ENCODE measurements at regions not wholly inside any gene's neighbourhood (a gene's known extent, or its start where the extent isn't known, plus 50 kb on each side); places are given as distances from the start of the nearest gene placed in this dataset.

DNA sequence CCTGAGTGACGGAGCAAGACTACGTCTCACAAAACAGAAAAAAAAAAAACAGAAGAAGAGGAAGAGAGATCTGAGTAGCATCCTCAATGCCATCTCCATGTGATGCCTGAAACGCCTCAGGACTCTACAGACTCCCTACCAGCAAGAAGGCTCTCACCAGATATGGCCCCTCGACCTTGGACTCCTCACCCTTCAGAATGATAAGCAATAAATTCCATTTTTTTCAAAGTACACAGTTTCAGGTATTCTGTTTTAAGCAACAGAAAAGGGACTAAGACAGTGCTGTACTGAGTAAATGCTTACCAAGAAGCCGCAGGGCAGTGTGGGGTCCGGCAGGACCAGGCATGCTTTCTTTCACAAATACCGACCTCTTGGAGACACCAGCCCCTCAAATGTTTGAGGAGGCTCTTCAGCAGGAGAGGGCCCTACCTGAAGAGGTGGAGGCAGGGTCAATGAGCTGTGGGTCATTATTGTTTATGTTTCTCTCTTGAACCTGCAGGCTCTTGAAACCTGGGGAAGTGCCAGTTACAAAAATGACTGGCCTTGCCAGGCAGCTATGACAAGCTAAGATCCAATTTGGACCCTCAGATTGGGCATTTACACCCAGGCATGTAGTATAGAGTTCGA is 204.1 kb upstream of the LYZL1 start:
- no peak for TF ChIP-seq EZH2 (IDR thresholded peaks at IDR 0.05)
- no peak for TF ChIP-seq POLR2AphosphoS5 (IDR thresholded peaks at IDR 0.05; ENCODE audit: borderline replicate concordance, low read depth, low read length)
- TF ChIP-seq FOXP2 (optimal IDR thresholded peaks at IDR 0.05; ENCODE audit: control extremely low read depth, extremely low read length, insufficient read depth) = no peak
